ENCODE measurements at regions not wholly inside any gene's neighbourhood (a gene's known extent, or its start where the extent isn't known, plus 50 kb on each side); places are given as distances from the start of the nearest gene placed in this dataset.

- TF ChIP-seq POLR2A (IDR thresholded peaks at IDR 0.05; ENCODE audit: low read depth, low read length) = no peak
- no peak for TF ChIP-seq TAF1 (IDR thresholded peaks at IDR 0.05; ENCODE audit: borderline replicate concordance, low read depth, low read length)
Measured at GRCh38 chr6:76792394-76792793, 670.9 kb downstream of the HTR1B start.
